ENCODE measurements at regions not wholly inside any gene's neighbourhood (a gene's known extent, or its start where the extent isn't known, plus 50 kb on each side); places are given as distances from the start of the nearest gene placed in this dataset.

- ATAC-seq (no peak), DNase-seq (ENCODE audit: low spot score) (no peak)
- Mint-ChIP-seq H3K27ac (no peak overlapping the region), H3K4me1 (no peaks in the 10 kb centered on the region), H3K36me3 (no peaks in the 10 kb centered on the region), H3K4me3 (no peak overlapping the region), H3K27me3 (ENCODE audit: low read depth) (no peaks in the 10 kb centered on the region), H3K9me3 (peaks cover 16% of the 10 kb centered on the region)
- TF ChIP-seq GTF2I (CRISPR knock-in tag; conservative IDR thresholded peaks at IDR 0.05) (no peak), ATF1 (CRISPR knock-in tag; IDR thresholded peaks at IDR 0.05) (no peak), ZNF219 (CRISPR knock-in tag; IDR thresholded peaks at IDR 0.05; ENCODE audit: borderline replicate concordance) (no peak), NR3C1 (CRISPR knock-in tag; conservative IDR thresholded peaks at IDR 0.05; ENCODE audit: low read depth) (no peak), ZBTB43 (CRISPR knock-in tag; IDR thresholded peaks at IDR 0.05) (no peak), ZNF232 (CRISPR knock-in tag; IDR thresholded peaks at IDR 0.05) (no peak), TCF7 (CRISPR knock-in tag; IDR thresholded peaks at IDR 0.05; ENCODE audit: low read depth) (no peak), ZNF138 (CRISPR knock-in tag; conservative IDR thresholded peaks at IDR 0.05) (no peak), ATF2 (CRISPR knock-in tag; IDR thresholded peaks at IDR 0.05; ENCODE audit: borderline replicate concordance, low read depth) (no peak), ZNF671 (CRISPR knock-in tag; IDR thresholded peaks at IDR 0.05) (no peak), SMAD3 (CRISPR knock-in tag; IDR thresholded peaks at IDR 0.05; ENCODE audit: borderline replicate concordance) (no peak), USF2 (CRISPR knock-in tag; IDR thresholded peaks at IDR 0.05) (no peak), ESRRA (CRISPR knock-in tag; IDR thresholded peaks at IDR 0.05; ENCODE audit: borderline replicate concordance) (no peak), E2F1 (CRISPR knock-in tag; IDR thresholded peaks at IDR 0.05) (no peak)
- TF ChIP-seq, protein P1, sequence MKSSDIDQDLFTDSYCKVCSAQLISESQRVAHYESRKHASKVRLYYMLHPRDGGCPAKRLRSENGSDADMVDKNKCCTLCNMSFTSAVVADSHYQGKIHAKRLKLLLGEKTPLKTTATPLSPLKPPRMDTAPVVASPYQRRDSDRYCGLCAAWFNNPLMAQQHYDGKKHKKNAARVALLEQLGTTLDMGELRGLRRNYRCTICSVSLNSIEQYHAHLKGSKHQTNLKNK (CRISPR knock-in tag; IDR thresholded peaks at IDR 0.05), result no peak
- TF ChIP-seq, protein P2, sequence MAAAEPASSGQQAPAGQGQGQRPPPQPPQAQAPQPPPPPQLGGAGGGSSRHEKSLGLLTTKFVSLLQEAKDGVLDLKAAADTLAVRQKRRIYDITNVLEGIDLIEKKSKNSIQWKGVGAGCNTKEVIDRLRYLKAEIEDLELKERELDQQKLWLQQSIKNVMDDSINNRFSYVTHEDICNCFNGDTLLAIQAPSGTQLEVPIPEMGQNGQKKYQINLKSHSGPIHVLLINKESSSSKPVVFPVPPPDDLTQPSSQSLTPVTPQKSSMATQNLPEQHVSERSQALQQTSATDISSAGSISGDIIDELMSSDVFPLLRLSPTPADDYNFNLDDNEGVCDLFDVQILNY (CRISPR knock-in tag; IDR thresholded peaks at IDR 0.05), result no peak
- ChIA-PET CTCF (no interaction called here), POLR2A (no interaction called here)
Measured at GRCh38 chr6:119844387-119844786, 494.8 kb upstream of the MAN1A1 start.

- ATAC-seq, result no peak
- Mint-ChIP-seq H3K4me1 (no peaks in the 10 kb centered on the region), H3K9me3 (peaks cover 16% of the 10 kb centered on the region), H3K27ac (no peak overlapping the region), H3K36me3 (no peaks in the 10 kb centered on the region), H3K4me3 (no peak overlapping the region), H3K27me3 (ENCODE audit: low read depth) (no peaks in the 10 kb centered on the region)
- DNase-seq (ENCODE audit: low spot score), result no peak
- CTCF ChIA-PET, result no interaction called here
- POLR2A ChIA-PET, result no interaction called here
- TF ChIP-seq, protein P3, sequence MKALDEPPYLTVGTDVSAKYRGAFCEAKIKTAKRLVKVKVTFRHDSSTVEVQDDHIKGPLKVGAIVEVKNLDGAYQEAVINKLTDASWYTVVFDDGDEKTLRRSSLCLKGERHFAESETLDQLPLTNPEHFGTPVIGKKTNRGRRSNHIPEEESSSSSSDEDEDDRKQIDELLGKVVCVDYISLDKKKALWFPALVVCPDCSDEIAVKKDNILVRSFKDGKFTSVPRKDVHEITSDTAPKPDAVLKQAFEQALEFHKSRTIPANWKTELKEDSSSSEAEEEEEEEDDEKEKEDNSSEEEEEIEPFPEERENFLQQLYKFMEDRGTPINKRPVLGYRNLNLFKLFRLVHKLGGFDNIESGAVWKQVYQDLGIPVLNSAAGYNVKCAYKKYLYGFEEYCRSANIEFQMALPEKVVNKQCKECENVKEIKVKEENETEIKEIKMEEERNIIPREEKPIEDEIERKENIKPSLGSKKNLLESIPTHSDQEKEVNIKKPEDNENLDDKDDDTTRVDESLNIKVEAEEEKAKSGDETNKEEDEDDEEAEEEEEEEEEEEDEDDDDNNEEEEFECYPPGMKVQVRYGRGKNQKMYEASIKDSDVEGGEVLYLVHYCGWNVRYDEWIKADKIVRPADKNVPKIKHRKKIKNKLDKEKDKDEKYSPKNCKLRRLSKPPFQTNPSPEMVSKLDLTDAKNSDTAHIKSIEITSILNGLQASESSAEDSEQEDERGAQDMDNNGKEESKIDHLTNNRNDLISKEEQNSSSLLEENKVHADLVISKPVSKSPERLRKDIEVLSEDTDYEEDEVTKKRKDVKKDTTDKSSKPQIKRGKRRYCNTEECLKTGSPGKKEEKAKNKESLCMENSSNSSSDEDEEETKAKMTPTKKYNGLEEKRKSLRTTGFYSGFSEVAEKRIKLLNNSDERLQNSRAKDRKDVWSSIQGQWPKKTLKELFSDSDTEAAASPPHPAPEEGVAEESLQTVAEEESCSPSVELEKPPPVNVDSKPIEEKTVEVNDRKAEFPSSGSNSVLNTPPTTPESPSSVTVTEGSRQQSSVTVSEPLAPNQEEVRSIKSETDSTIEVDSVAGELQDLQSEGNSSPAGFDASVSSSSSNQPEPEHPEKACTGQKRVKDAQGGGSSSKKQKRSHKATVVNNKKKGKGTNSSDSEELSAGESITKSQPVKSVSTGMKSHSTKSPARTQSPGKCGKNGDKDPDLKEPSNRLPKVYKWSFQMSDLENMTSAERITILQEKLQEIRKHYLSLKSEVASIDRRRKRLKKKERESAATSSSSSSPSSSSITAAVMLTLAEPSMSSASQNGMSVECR (CRISPR knock-in tag; IDR thresholded peaks at IDR 0.05; ENCODE audit: borderline replicate concordance), result no peak
- TF ChIP-seq, protein P4, sequence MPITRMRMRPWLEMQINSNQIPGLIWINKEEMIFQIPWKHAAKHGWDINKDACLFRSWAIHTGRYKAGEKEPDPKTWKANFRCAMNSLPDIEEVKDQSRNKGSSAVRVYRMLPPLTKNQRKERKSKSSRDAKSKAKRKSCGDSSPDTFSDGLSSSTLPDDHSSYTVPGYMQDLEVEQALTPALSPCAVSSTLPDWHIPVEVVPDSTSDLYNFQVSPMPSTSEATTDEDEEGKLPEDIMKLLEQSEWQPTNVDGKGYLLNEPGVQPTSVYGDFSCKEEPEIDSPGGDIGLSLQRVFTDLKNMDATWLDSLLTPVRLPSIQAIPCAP (CRISPR knock-in tag; IDR thresholded peaks at IDR 0.05), result no peak
- TF ChIP-seq OVOL2 (CRISPR knock-in tag; IDR thresholded peaks at IDR 0.05; ENCODE audit: borderline replicate concordance) (no peak), ZNF232 (CRISPR knock-in tag; IDR thresholded peaks at IDR 0.05) (no peak), ZNF423 (CRISPR knock-in tag; IDR thresholded peaks at IDR 0.05) (no peak), NR1H2 (CRISPR knock-in tag; IDR thresholded peaks at IDR 0.05) (no peak)
- TF ChIP-seq, protein P5, sequence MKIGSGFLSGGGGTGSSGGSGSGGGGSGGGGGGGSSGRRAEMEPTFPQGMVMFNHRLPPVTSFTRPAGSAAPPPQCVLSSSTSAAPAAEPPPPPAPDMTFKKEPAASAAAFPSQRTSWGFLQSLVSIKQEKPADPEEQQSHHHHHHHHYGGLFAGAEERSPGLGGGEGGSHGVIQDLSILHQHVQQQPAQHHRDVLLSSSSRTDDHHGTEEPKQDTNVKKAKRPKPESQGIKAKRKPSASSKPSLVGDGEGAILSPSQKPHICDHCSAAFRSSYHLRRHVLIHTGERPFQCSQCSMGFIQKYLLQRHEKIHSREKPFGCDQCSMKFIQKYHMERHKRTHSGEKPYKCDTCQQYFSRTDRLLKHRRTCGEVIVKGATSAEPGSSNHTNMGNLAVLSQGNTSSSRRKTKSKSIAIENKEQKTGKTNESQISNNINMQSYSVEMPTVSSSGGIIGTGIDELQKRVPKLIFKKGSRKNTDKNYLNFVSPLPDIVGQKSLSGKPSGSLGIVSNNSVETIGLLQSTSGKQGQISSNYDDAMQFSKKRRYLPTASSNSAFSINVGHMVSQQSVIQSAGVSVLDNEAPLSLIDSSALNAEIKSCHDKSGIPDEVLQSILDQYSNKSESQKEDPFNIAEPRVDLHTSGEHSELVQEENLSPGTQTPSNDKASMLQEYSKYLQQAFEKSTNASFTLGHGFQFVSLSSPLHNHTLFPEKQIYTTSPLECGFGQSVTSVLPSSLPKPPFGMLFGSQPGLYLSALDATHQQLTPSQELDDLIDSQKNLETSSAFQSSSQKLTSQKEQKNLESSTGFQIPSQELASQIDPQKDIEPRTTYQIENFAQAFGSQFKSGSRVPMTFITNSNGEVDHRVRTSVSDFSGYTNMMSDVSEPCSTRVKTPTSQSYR (CRISPR knock-in tag; IDR thresholded peaks at IDR 0.05), result no peak
Measured at GRCh38 chr6:119842191-119842590, 492.6 kb upstream of the MAN1A1 start.
